Liver (tissue), 3 donors: ENCODE measurements at regions not wholly inside any gene's neighbourhood (a gene's known extent, or its start where the extent isn't known, plus 50 kb on each side); places are given as distances from the start of the nearest gene placed in this dataset.

ENCODE experiments used
- ATF3 ChIP-seq: IDR thresholded peaks from 2 replicates; pipeline ENCODE4 v1.6.1; 2016; ENCODE audit warnings: antibody characterized with exemption
- CTCF ChIP-seq: fragments of 150-350 bp; IDR thresholded peaks from 2 replicates; pipeline ENCODE4 v1.5.1; 2017; ENCODE audit warnings: improper control_type of control experiment, low read depth, low read length; ENCODE audit not compliant: missing input control
- FOXA1 ChIP-seq: IDR thresholded peaks from 2 replicates; pipeline ENCODE4 v1.6.1; 2016; ENCODE audit warnings: antibody characterized with exemption
- GABPA ChIP-seq, 2 donors: IDR thresholded peaks in 1 of 2; conservative IDR thresholded peaks in 1 of 2; 2 replicates each; pipeline ENCODE4 v1.6.1; 2016; ENCODE audit warnings: antibody characterized with exemption in 2 of 2, mild to moderate bottlenecking in 1 of 2, moderate library complexity in 1 of 2
- HNF4G ChIP-seq: IDR thresholded peaks from 2 replicates; pipeline ENCODE4 v1.6.1; 2016; ENCODE audit warnings: antibody characterized with exemption
- JUND ChIP-seq, 2 donors: IDR thresholded peaks; 2 replicates each; pipeline ENCODE4 v1.6.1; 2016; ENCODE audit warnings: antibody characterized with exemption in 2 of 2
- MAX ChIP-seq: IDR thresholded peaks from 2 replicates; pipeline ENCODE4 v1.6.1; 2016; ENCODE audit warnings: antibody characterized with exemption
- RAD21 ChIP-seq, 2 donors: IDR thresholded peaks; 2 replicates each; pipeline ENCODE4 v1.6.1; 2016; ENCODE audit warnings: antibody characterized with exemption in 2 of 2, mild to moderate bottlenecking in 2 of 2
- REST ChIP-seq: IDR thresholded peaks from 2 replicates; pipeline ENCODE4 v1.6.1; 2016; ENCODE audit warnings: antibody characterized with exemption, mild to moderate bottlenecking
- RXRA ChIP-seq, 2 donors: IDR thresholded peaks; 2 replicates each; pipeline ENCODE4 v1.6.1; 2017 to 2018; ENCODE audit warnings: antibody characterized with exemption in 2 of 2, mild to moderate bottlenecking in 1 of 2
- SP1 ChIP-seq: IDR thresholded peaks from 2 replicates; pipeline ENCODE4 v1.6.1; 2018; ENCODE audit warnings: antibody characterized with exemption, mild to moderate bottlenecking
- TAF1 ChIP-seq: conservative IDR thresholded peaks from 2 replicates; pipeline ENCODE4 v1.6.1; 2016; ENCODE audit warnings: antibody characterized with exemption, mild to moderate bottlenecking
- YY1 ChIP-seq: IDR thresholded peaks from 2 replicates; pipeline ENCODE4 v1.6.1; 2016; ENCODE audit warnings: antibody characterized with exemption, mild to moderate bottlenecking
- ZBTB33 ChIP-seq: IDR thresholded peaks from 2 replicates; pipeline ENCODE4 v1.6.1; 2016; ENCODE audit warnings: antibody characterized with exemption
- donor health status: healthy.
- donor health status: healthy.

GRCh38 chr4:28754376-28754775 lies 1893.7 kb downstream of the STIM2 start:
- TF ChIP-seq RAD21 (IDR thresholded peaks at IDR 0.05) (no peak), CTCF (no peak), MAX (no peak), YY1 (no peak), HNF4G (no peak), ZBTB33 (no peak), SP1 (no peak), TAF1 (no peak), ATF3 (no peak), FOXA1 (no peak), REST (no peak), GABPA (IDR thresholded peaks at IDR 0.05 in 1 of 2, conservative IDR thresholded peaks at IDR 0.05 in 1 of 2) (no peak), JUND (IDR thresholded peaks at IDR 0.05) (no peak), RXRA (IDR thresholded peaks at IDR 0.05) (no peak)
